HCT116 (cell line): ENCODE measurements at regions not wholly inside any gene's neighbourhood (a gene's known extent, or its start where the extent isn't known, plus 50 kb on each side); places are given as distances from the start of the nearest gene placed in this dataset.

Source experiments
- SRF ChIP-seq: IDR thresholded peaks from 2 replicates; pipeline ENCODE4 v1.6.1; 2012; ENCODE audit warnings: low read depth
- TF ChIP-seq, protein P1 (sequence below), 3 experiments: fragments of 200-600 bp in 1 of 3; sonication (generic) in 1 of 3; IDR thresholded peaks in 2 of 3; conservative IDR thresholded peaks in 1 of 3; 2 replicates each; pipeline ENCODE4 v1.5.1; 2012 to 2017; ENCODE audit warnings: low read depth in 2 of 3, low read length in 2 of 3, antibody characterized with exemption in 1 of 3, borderline replicate concordance in 1 of 3, control low read depth in 1 of 3, mild to moderate bottlenecking in 1 of 3, mixed read lengths in 1 of 3, mixed run types in 1 of 3, moderate library complexity in 1 of 3; ENCODE audit not compliant: insufficient read depth in 1 of 3

DNA sequence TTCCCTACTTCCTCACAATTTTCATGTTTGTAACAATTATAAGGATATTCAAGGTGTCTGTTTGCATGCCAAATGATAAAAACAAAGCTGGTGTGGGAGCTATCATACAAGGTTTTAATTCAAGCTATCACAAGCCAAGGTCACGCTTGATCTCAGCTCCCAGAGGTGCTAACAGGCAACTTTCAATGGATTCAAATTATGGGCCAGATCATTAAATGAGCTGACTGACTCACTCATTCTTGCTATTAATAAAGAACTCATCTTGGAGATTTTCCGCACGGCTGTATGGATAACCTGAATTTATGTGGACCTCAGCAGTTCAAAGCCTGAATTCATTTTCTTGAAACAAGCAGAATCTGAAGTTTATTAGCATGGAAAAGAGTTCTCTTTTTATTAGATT lies 267.3 kb upstream of the CDH6 start:
- no peak for TF ChIP-seq SRF
- TF ChIP-seq, protein P1, sequence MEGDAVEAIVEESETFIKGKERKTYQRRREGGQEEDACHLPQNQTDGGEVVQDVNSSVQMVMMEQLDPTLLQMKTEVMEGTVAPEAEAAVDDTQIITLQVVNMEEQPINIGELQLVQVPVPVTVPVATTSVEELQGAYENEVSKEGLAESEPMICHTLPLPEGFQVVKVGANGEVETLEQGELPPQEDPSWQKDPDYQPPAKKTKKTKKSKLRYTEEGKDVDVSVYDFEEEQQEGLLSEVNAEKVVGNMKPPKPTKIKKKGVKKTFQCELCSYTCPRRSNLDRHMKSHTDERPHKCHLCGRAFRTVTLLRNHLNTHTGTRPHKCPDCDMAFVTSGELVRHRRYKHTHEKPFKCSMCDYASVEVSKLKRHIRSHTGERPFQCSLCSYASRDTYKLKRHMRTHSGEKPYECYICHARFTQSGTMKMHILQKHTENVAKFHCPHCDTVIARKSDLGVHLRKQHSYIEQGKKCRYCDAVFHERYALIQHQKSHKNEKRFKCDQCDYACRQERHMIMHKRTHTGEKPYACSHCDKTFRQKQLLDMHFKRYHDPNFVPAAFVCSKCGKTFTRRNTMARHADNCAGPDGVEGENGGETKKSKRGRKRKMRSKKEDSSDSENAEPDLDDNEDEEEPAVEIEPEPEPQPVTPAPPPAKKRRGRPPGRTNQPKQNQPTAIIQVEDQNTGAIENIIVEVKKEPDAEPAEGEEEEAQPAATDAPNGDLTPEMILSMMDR (IDR thresholded peaks at IDR 0.05 in 2 of 3, conservative IDR thresholded peaks at IDR 0.05 in 1 of 3; ENCODE audit: borderline replicate concordance in 1 of 3, insufficient read depth in 1 of 3, low read depth in 2 of 3, low read length in 2 of 3) = no peak
